ENCODE measurements at regions not wholly inside any gene's neighbourhood (a gene's known extent, or its start where the extent isn't known, plus 50 kb on each side); places are given as distances from the start of the nearest gene placed in this dataset.

GRCh38 chr3:59386165-59386564 lies 336.3 kb upstream of the CFAP20DC start:
- Histone ChIP-seq H3K4me3 (no peak overlapping the region), H3K9me3 (no peaks in the 10 kb centered on the region), H3K4me1 (no peaks in the 10 kb centered on the region), H3K36me3 (no peaks in the 10 kb centered on the region), H3K27ac (no peak overlapping the region), H3K27me3 (no peaks in the 10 kb centered on the region)
- no peak for TF ChIP-seq POLR2A (IDR thresholded peaks at IDR 0.05)
- TF ChIP-seq EP300 (IDR thresholded peaks at IDR 0.05): no peak
- no peak for TF ChIP-seq POLR2AphosphoS5 (IDR thresholded peaks at IDR 0.05)
- TF ChIP-seq, protein P1, sequence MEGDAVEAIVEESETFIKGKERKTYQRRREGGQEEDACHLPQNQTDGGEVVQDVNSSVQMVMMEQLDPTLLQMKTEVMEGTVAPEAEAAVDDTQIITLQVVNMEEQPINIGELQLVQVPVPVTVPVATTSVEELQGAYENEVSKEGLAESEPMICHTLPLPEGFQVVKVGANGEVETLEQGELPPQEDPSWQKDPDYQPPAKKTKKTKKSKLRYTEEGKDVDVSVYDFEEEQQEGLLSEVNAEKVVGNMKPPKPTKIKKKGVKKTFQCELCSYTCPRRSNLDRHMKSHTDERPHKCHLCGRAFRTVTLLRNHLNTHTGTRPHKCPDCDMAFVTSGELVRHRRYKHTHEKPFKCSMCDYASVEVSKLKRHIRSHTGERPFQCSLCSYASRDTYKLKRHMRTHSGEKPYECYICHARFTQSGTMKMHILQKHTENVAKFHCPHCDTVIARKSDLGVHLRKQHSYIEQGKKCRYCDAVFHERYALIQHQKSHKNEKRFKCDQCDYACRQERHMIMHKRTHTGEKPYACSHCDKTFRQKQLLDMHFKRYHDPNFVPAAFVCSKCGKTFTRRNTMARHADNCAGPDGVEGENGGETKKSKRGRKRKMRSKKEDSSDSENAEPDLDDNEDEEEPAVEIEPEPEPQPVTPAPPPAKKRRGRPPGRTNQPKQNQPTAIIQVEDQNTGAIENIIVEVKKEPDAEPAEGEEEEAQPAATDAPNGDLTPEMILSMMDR (IDR thresholded peaks at IDR 0.05): no peak
- no peak for DNase-seq (ENCODE audit: low spot score in 2 of 2)
- 86% methylated on average over 5 of the region's 5 CpGs for WGBS

DNA sequence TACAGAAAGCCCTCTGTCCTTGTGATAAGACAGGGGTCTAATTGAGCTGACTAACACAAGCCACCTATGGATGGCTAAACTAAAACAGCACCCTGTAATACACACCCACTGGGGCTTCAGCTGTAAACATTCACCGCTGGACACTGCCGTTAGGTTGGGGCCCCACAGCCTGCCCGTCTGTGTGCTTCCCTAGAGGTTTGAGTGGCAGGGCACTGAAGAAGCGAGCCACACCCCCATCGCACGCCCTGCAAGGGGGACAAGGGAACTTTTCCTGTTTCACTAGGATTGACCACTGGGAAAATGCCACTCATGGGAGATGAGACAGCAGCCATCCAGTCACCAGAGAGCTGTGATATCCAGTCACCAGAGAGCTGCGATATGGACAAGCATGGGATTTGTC lies 335.7 kb upstream of the CFAP20DC start:
- Histone ChIP-seq H3K4me3 (no peak overlapping the region), H3K27ac (no peak overlapping the region), H3K27me3 (no peaks in the 10 kb centered on the region), H3K4me1 (no peaks in the 10 kb centered on the region), H3K36me3 (no peaks in the 10 kb centered on the region), H3K9me3 (no peaks in the 10 kb centered on the region)
- DNase-seq (ENCODE audit: low spot score in 2 of 2): no peak
- TF ChIP-seq, protein P1 (IDR thresholded peaks at IDR 0.05): no peak
- TF ChIP-seq POLR2AphosphoS5 (IDR thresholded peaks at IDR 0.05) (no peak), POLR2A (IDR thresholded peaks at IDR 0.05) (no peak), EP300 (IDR thresholded peaks at IDR 0.05) (no peak)
- 80% methylated on average over 7 of the region's 7 CpGs for WGBS

DNA sequence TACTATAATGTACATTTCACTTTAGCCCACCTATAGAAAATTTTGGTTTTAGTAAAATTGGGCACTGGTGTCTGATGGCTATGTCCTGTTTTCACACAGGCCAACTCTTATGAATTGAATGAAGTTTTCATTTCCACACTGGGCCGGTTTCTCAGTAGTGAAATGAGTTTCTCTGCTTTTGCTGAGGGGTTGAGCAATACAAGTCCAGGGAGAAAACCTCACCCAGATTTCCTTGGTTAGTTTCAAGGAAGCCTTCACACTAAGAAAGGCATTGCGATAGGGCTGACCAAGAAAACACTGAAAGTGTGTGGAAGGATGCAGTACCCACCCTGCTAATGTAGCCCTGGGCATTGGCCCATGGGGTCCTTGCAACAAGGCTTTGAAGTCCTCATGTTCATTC lies 331.5 kb upstream of the CFAP20DC start:
- Histone ChIP-seq H3K4me1 (no peaks in the 10 kb centered on the region), H3K27ac (no peak overlapping the region), H3K9me3 (no peaks in the 10 kb centered on the region), H3K36me3 (no peaks in the 10 kb centered on the region), H3K4me3 (no peak overlapping the region), H3K27me3 (no peaks in the 10 kb centered on the region)
- no peak for TF ChIP-seq EP300 (IDR thresholded peaks at IDR 0.05)
- TF ChIP-seq POLR2A (IDR thresholded peaks at IDR 0.05): no peak
- TF ChIP-seq, protein P1 (IDR thresholded peaks at IDR 0.05): no peak
- no peak for TF ChIP-seq POLR2AphosphoS5 (IDR thresholded peaks at IDR 0.05)
- DNase-seq (ENCODE audit: low spot score in 2 of 2): no peak
- WGBS: 69% methylated on average over 2 of the region's 2 CpGs

DNA sequence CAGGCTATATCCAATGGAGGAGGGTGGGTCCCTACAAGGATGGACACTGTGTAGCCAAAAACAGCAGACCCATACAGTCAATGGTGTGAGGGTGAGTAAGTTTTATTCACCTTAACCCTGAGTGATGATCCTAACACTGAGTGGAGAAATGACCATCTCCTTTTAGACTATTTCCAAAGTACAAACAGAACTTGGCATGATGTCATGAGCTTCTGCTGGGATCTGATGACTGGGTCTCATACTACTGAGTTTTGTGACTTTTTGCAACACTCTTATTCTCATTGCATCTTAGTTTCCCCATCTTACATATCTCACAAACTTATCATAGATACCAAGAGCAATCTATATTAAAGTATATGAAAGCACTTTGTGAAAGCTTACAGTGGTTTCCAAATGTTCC lies 330.3 kb upstream of the CFAP20DC start:
- DNase-seq (ENCODE audit: low spot score in 2 of 2): no peak
- H3K4me1 ChIP-seq: no peaks in the 10 kb centered on the region
- TF ChIP-seq, protein P1 (IDR thresholded peaks at IDR 0.05): no peak
- TF ChIP-seq POLR2A (IDR thresholded peaks at IDR 0.05): no peak
- TF ChIP-seq POLR2AphosphoS5 (IDR thresholded peaks at IDR 0.05): no peak
- TF ChIP-seq EP300 (IDR thresholded peaks at IDR 0.05): no peak

GRCh38 chr3:59374818-59375211 lies 325.0 kb upstream of the CFAP20DC start:
- Histone ChIP-seq H3K4me1 (no peaks in the 10 kb centered on the region), H3K36me3 (no peaks in the 10 kb centered on the region), H3K9me3 (no peaks in the 10 kb centered on the region), H3K27me3 (no peaks in the 10 kb centered on the region), H3K27ac (no peak overlapping the region), H3K4me3 (no peak overlapping the region)
- no peak for DNase-seq (ENCODE audit: low spot score in 2 of 2)
- TF ChIP-seq POLR2A (IDR thresholded peaks at IDR 0.05) (no peak), EP300 (IDR thresholded peaks at IDR 0.05) (no peak), POLR2AphosphoS5 (IDR thresholded peaks at IDR 0.05) (no peak)
- TF ChIP-seq, protein P1 (IDR thresholded peaks at IDR 0.05): no peak
- 58% methylated on average over 3 of the region's 3 CpGs for WGBS

More for the DNA sequence above, 330.3 kb upstream of the CFAP20DC start:
- Histone ChIP-seq H3K27me3 (no peaks in the 10 kb centered on the region), H3K4me3 (no peak overlapping the region), H3K9me3 (no peaks in the 10 kb centered on the region), H3K36me3 (no peaks in the 10 kb centered on the region), H3K27ac (no peak overlapping the region)
